Neural cell (in vitro differentiated cells): ENCODE measurements at regions not wholly inside any gene's neighbourhood (a gene's known extent, or its start where the extent isn't known, plus 50 kb on each side); places are given as distances from the start of the nearest gene placed in this dataset.

Experiments
- CTCF ChIP-seq: fragments of 450-650 bp; IDR thresholded peaks from 2 replicates; pipeline ENCODE4 v1.5.1; 2014; ENCODE audit warnings: antibody characterized with exemption, mild to moderate bottlenecking, moderate library complexity; ENCODE audit not compliant: poor library complexity, severe bottlenecking
- EP300 ChIP-seq: fragments of 450-650 bp; conservative IDR thresholded peaks from 2 replicates; pipeline ENCODE4 v1.6.1; 2014; ENCODE audit warnings: antibody characterized with exemption, mild to moderate bottlenecking, moderate library complexity; ENCODE audit not compliant: poor library complexity, severe bottlenecking
- EZH2 ChIP-seq: fragments of 200-600, 300-800 bp; shearing (Covaris generic), sonication (generic); IDR thresholded peaks from 2 replicates; pipeline ENCODE4 v1.6.1; 2014; ENCODE audit warnings: antibody characterized with exemption, low read length, borderline replicate concordance, mild to moderate bottlenecking; ENCODE audit not compliant: insufficient read depth, poor library complexity, severe bottlenecking
- RAD21 ChIP-seq: fragments of 450-650 bp; conservative IDR thresholded peaks from 2 replicates; pipeline ENCODE4 v1.6.1; 2014; ENCODE audit warnings: antibody characterized with exemption, mild to moderate bottlenecking, moderate library complexity
- REST ChIP-seq: IDR thresholded peaks from 2 replicates; pipeline ENCODE4 v1.6.1; 2012; ENCODE audit warnings: borderline replicate concordance
- SMC3 ChIP-seq: fragments of 450-650 bp; conservative IDR thresholded peaks from 2 replicates; pipeline ENCODE4 v1.6.1; 2014; ENCODE audit warnings: antibody characterized with exemption, mild to moderate bottlenecking, moderate library complexity; ENCODE audit not compliant: poor library complexity
- TAF1 ChIP-seq: IDR thresholded peaks from 2 replicates; pipeline ENCODE4 v1.6.1; 2012; ENCODE audit warnings: low read depth

- TF ChIP-seq CTCF (no peak), EZH2 (no peak), REST (no peak), TAF1 (no peak), EP300 (no peak), RAD21 (no peak), SMC3 (no peak)
Observed at GRCh38 chr21:16372586-16372985, 642.8 kb downstream of the USP25 start.
